OCI-LY3 (cell line): ENCODE measurements at regions not wholly inside any gene's neighbourhood (a gene's known extent, or its start where the extent isn't known, plus 50 kb on each side); places are given as distances from the start of the nearest gene placed in this dataset.

Experiments
- EZH2phosphoT487 ChIP-seq: fragments of 200-600 bp; shearing (Covaris generic); IDR thresholded peaks from 2 replicates; pipeline ENCODE4 v1.6.1; 2018; ENCODE audit warnings: antibody characterized with exemption, mixed run types, low read depth
- TF ChIP-seq, protein P1 (sequence below): fragments of 200-600, 300-600 bp; sonication (generic); IDR thresholded peaks from 2 replicates; pipeline ENCODE4 v1.5.1; 2014; ENCODE audit warnings: antibody characterized with exemption, low read length, low read depth

DNA sequence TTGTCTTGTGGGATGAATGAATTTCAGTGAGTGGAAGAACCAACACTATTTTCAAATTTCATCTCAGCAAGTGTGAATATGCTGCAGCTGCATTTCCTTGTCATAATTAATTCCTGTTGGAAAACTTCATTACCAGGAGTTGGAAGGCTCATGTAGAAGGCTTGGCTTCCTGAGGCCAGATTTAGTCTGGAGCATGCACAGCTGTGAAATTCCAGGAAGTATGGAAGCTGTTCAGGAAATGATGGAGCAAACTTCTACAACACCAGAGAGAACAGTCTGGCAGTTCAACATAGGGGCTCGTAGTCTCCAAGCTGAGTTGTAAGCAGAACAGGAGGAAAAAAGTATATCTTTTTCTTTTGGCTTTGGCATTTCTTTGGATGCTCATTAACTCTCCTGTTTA is 1439.9 kb upstream of the CELF2 start:
- TF ChIP-seq, protein P1, sequence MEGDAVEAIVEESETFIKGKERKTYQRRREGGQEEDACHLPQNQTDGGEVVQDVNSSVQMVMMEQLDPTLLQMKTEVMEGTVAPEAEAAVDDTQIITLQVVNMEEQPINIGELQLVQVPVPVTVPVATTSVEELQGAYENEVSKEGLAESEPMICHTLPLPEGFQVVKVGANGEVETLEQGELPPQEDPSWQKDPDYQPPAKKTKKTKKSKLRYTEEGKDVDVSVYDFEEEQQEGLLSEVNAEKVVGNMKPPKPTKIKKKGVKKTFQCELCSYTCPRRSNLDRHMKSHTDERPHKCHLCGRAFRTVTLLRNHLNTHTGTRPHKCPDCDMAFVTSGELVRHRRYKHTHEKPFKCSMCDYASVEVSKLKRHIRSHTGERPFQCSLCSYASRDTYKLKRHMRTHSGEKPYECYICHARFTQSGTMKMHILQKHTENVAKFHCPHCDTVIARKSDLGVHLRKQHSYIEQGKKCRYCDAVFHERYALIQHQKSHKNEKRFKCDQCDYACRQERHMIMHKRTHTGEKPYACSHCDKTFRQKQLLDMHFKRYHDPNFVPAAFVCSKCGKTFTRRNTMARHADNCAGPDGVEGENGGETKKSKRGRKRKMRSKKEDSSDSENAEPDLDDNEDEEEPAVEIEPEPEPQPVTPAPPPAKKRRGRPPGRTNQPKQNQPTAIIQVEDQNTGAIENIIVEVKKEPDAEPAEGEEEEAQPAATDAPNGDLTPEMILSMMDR: no peak
- TF ChIP-seq EZH2phosphoT487: no peak
